ENCODE measurements at regions not wholly inside any gene's neighbourhood (a gene's known extent, or its start where the extent isn't known, plus 50 kb on each side); places are given as distances from the start of the nearest gene placed in this dataset.
A peak's percentile ranks its signal among the peaks of the same experiment; 100 is the strongest.

DNA sequence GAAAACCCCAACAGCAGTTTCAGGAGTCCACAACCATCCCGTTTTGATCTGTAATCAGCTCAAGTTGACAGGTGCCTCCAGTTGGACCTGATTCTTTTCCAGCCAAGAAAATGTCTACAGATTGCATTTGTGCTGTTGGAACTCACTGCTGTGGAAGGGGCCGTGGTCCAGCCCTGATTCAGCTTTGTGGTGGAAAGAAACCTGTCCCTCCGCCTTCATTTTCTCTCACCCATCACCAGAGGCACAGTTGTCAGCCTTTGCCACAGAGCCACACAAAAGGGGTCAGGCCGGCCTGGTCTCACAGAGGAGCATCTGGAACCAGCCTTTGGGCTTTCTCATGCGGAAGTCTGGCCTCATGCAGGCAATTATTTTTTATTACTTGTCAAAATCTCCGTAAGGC is 483.6 kb downstream of the GADD45G start:
- no peaks in the 10 kb centered on the region for H3K36me3 ChIP-seq (ENCODE audit: control insufficient read depth in 3 of 3, insufficient read depth in 3 of 3, low read length in 3 of 3)
- H3K9ac ChIP-seq (ENCODE audit: low read depth in 1 of 3, low read length in 3 of 3), result no peak overlapping the region
- H3K9me3 ChIP-seq (ENCODE audit: control insufficient read depth in 3 of 3, low read length in 3 of 3), result no peaks in the 10 kb centered on the region
- no peaks in the 10 kb centered on the region for H3K4me1 ChIP-seq (ENCODE audit: control insufficient read depth in 3 of 3, insufficient read depth in 3 of 3, low read length in 3 of 3)
- H3K4me3 ChIP-seq (ENCODE audit: low read length in 3 of 3), result no peak overlapping the region
- H3K27ac ChIP-seq (ENCODE audit: low read depth, low read length), result no peak overlapping the region
- H3K27me3 ChIP-seq (ENCODE audit: control insufficient read depth in 3 of 3, insufficient read depth in 3 of 3, low read length in 3 of 3), result no peaks in the 10 kb centered on the region

DNA sequence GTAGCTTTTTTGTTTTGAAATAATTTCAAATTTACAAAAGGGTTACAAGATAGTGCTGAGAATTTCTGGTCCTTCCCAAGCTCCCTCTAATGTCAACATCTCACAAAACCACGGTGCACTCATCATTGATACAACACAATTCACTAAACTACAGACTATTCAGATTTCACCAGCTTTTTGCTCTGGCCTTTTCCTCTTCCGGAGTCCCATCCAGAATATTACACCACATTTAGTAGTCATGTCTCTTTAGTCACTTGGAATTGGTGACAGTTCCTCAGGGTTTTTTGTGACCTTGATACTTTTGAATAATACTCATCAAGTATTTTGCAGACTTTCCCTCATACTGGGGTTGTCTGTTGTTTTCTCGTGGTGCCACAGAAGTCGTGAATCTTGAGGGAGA is 484.0 kb downstream of the GADD45G start:
- Histone ChIP-seq H3K27me3 (ENCODE audit: control insufficient read depth in 3 of 3, insufficient read depth in 3 of 3, low read length in 3 of 3) (no peaks in the 10 kb centered on the region), H3K27ac (ENCODE audit: low read depth, low read length) (no peak overlapping the region), H3K9ac (ENCODE audit: low read depth in 1 of 3, low read length in 3 of 3) (no peak overlapping the region), H3K36me3 (ENCODE audit: control insufficient read depth in 3 of 3, insufficient read depth in 3 of 3, low read length in 3 of 3) (no peaks in the 10 kb centered on the region), H3K4me1 (ENCODE audit: control insufficient read depth in 3 of 3, insufficient read depth in 3 of 3, low read length in 3 of 3) (no peaks in the 10 kb centered on the region), H3K4me3 (ENCODE audit: low read length in 3 of 3) (no peak overlapping the region), H3K9me3 (ENCODE audit: control insufficient read depth in 3 of 3, low read length in 3 of 3) (no peaks in the 10 kb centered on the region)

DNA sequence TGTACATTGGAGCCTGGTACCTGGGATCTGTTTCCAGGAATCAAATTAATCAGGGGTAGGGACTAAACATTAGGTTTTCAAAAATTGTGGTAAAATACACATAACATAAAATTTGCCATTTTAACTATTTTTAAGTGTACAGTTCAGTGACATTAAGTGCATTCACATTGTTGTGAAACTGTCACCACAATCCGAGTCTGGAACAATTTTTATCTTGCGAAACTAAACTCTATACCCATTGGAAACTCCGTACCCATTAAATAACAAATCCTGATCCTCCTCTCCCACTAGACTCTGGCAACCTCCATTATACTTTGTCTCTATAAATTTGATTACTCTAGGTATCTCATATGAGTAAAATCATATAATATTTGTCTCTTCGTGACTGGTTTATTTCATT is 486.2 kb downstream of the GADD45G start:
- no peak overlapping the region for H3K27ac ChIP-seq (ENCODE audit: low read depth, low read length)
- no peaks in the 10 kb centered on the region for H3K36me3 ChIP-seq (ENCODE audit: control insufficient read depth in 3 of 3, insufficient read depth in 3 of 3, low read length in 3 of 3)
- H3K4me3 ChIP-seq (ENCODE audit: low read length in 3 of 3), result no peak overlapping the region
- H3K4me1 ChIP-seq (ENCODE audit: control insufficient read depth in 3 of 3, insufficient read depth in 3 of 3, low read length in 3 of 3), result peaks cover 6 to 9% (median 7%) of the 10 kb centered on the region in 3 donors
- H3K9me3 ChIP-seq (ENCODE audit: control insufficient read depth in 3 of 3, low read length in 3 of 3), result no peaks in the 10 kb centered on the region
- H3K27me3 ChIP-seq (ENCODE audit: control insufficient read depth in 3 of 3, insufficient read depth in 3 of 3, low read length in 3 of 3), result no peaks in the 10 kb centered on the region
- no peak overlapping the region for H3K9ac ChIP-seq (ENCODE audit: low read depth in 1 of 3, low read length in 3 of 3)

DNA sequence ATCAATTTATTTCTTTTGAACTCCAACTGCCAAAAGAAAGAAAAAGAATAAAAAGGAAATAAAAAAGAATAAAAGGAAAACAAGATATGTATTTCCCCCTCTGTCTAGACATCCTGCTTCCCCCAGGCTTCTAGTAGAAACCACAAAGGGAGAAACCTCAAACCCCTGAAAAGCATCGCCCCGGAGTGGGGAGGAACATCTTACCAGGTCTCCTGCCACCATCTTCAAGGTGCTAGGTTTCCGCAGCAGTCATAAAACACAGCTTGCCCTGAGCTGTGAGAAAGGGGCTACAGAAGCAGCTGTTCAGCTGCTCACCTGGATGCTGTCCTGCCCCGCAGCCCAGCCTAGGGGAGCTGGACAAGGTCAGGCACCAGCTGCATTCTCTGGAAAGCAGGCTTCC is 487.7 kb downstream of the GADD45G start:
- Histone ChIP-seq H3K36me3 (ENCODE audit: control insufficient read depth in 3 of 3, insufficient read depth in 3 of 3, low read length in 3 of 3) (no peaks in the 10 kb centered on the region), H3K9ac (ENCODE audit: low read depth in 1 of 3, low read length in 3 of 3) (no peak overlapping the region), H3K9me3 (ENCODE audit: control insufficient read depth in 3 of 3, low read length in 3 of 3) (no peaks in the 10 kb centered on the region), H3K4me3 (ENCODE audit: low read length in 3 of 3) (no peak overlapping the region), H3K27me3 (ENCODE audit: control insufficient read depth in 3 of 3, insufficient read depth in 3 of 3, low read length in 3 of 3) (no peaks in the 10 kb centered on the region), H3K27ac (ENCODE audit: low read depth, low read length) (no peak overlapping the region), H3K4me1 (ENCODE audit: control insufficient read depth in 3 of 3, insufficient read depth in 3 of 3, low read length in 3 of 3) (peaks cover 13 to 24% (median 18%) of the 10 kb centered on the region in 3 donors)

DNA sequence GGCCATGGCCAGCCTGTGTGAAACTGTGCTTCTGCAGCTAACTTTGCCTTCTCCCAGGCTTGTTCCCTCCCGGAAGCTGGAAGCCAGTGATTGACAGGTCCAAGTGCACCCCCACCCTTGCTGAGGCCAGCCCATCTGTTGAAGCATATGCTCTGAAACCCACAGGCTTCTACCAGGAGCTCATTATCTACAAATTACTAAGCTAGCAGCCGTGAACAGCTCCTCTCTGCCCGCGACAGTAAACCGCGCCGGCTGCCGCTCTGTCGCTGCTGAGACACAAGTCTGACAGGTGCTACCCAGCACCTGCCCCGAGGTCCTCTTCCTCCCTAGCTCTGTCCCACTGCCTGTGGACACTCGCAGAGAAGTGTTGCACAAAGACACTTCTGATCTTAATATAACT is 490.9 kb downstream of the GADD45G start:
- H3K4me1 ChIP-seq (ENCODE audit: control insufficient read depth in 3 of 3, insufficient read depth in 3 of 3, low read length in 3 of 3), result peaks cover 13 to 46% (median 26%) of the 10 kb centered on the region in 3 donors
- peak overlapping the region in 1 of 3 donors; percentile 5 for H3K4me3 ChIP-seq (ENCODE audit: low read length in 3 of 3)
- H3K9ac ChIP-seq (ENCODE audit: low read depth in 1 of 3, low read length in 3 of 3), result peak overlapping the region in 2 of 3 donors; percentile 16 to 60
- H3K9me3 ChIP-seq (ENCODE audit: control insufficient read depth in 3 of 3, low read length in 3 of 3), result no peaks in the 10 kb centered on the region
- peak overlapping the region; percentile 27 for H3K27ac ChIP-seq (ENCODE audit: low read depth, low read length)
- no peaks in the 10 kb centered on the region for H3K27me3 ChIP-seq (ENCODE audit: control insufficient read depth in 3 of 3, insufficient read depth in 3 of 3, low read length in 3 of 3)
- H3K36me3 ChIP-seq (ENCODE audit: control insufficient read depth in 3 of 3, insufficient read depth in 3 of 3, low read length in 3 of 3), result no peaks in the 10 kb centered on the region

DNA sequence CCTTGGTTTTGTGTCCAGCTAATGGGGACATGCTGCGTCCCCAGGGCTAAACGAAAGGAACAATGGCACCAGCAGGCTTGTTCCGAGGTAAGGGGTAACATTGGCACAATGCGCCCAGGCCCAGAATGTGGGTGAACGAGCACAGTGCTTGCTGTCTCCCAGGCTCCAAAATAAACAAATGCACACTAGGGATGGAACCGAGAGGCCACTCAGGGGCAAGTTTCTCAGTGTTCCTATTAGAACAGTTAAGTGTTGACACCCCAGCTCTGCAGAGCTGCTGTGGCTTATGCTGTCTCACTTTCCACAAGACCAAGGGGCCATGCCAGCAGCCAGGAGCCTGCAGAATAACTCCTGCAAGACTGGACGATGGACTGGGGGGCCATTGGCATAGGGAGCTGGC is 492.4 kb downstream of the GADD45G start:
- no peaks in the 10 kb centered on the region for H3K36me3 ChIP-seq (ENCODE audit: control insufficient read depth in 3 of 3, insufficient read depth in 3 of 3, low read length in 3 of 3)
- H3K9me3 ChIP-seq (ENCODE audit: control insufficient read depth in 3 of 3, low read length in 3 of 3), result no peaks in the 10 kb centered on the region
- peaks cover 13 to 48% (median 26%) of the 10 kb centered on the region in 3 donors for H3K4me1 ChIP-seq (ENCODE audit: control insufficient read depth in 3 of 3, insufficient read depth in 3 of 3, low read length in 3 of 3)
- H3K27me3 ChIP-seq (ENCODE audit: control insufficient read depth in 3 of 3, insufficient read depth in 3 of 3, low read length in 3 of 3), result no peaks in the 10 kb centered on the region
- no peak overlapping the region for H3K4me3 ChIP-seq (ENCODE audit: low read length in 3 of 3)
- no peak overlapping the region for H3K27ac ChIP-seq (ENCODE audit: low read depth, low read length)
- no peak overlapping the region for H3K9ac ChIP-seq (ENCODE audit: low read depth in 1 of 3, low read length in 3 of 3)

DNA sequence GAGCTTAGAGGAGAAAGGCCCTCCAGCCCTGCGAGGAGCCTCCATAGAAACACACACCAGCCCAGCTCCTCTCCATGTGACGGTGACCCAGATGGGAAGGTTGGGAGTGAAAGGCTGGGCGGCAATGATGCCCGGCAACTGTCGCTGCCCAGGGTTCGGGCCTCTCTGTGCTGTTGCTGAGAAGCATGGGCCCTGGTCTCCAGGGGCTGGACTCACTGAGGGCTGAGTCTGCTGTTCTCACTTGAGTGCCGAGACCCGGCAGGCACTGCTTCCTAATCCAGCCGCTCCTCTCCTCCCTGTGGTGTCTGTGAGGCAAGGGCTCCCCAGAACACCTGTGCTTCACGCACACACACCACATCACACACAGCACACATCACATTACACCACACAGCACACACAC is 493.6 kb downstream of the GADD45G start:
- Histone ChIP-seq H3K9me3 (ENCODE audit: control insufficient read depth in 3 of 3, low read length in 3 of 3) (no peaks in the 10 kb centered on the region), H3K36me3 (ENCODE audit: control insufficient read depth in 3 of 3, insufficient read depth in 3 of 3, low read length in 3 of 3) (no peaks in the 10 kb centered on the region), H3K27ac (ENCODE audit: low read depth, low read length) (no peak overlapping the region), H3K27me3 (ENCODE audit: control insufficient read depth in 3 of 3, insufficient read depth in 3 of 3, low read length in 3 of 3) (no peaks in the 10 kb centered on the region), H3K4me3 (ENCODE audit: low read length in 3 of 3) (no peak overlapping the region), H3K9ac (ENCODE audit: low read depth in 1 of 3, low read length in 3 of 3) (no peak overlapping the region), H3K4me1 (ENCODE audit: control insufficient read depth in 3 of 3, insufficient read depth in 3 of 3, low read length in 3 of 3) (peaks cover 13 to 51% (median 26%) of the 10 kb centered on the region in 3 donors)

DNA sequence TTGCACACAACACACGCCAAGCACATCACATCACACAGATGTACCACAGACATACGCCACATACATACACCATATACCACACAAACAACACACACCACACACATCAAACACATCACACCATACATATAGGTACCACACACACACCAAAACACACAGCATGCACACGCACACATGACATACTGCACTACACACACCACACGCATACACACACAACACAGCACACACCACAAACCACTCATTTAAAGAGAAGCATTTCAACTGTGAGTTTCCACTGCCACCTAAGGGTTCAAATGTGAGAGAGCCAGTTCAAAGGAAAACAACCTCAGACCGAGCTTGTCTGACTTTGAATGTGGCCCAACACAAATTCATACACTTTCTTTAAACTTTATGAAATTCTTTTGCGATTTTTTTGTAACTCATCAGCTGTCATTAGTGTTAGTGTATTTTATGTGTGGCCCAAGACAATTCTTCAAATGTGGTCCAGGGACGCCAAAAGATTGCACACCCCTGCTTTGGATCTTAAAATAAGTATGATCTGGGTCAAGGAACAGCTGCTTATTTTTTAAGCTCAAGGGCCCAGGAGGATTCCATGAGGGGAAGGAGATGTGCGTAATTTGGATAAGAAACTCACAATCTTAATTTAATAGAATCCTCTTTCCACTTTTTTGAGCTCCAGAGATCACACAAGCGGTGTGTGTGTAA is 494.6 kb downstream of the GADD45G start:
- H3K9ac ChIP-seq (ENCODE audit: low read depth in 1 of 3, low read length in 3 of 3), result no peak overlapping the region
- no peaks in the 10 kb centered on the region for H3K36me3 ChIP-seq (ENCODE audit: control insufficient read depth in 3 of 3, insufficient read depth in 3 of 3, low read length in 3 of 3)
- no peak overlapping the region for H3K27ac ChIP-seq (ENCODE audit: low read depth, low read length)
- no peaks in the 10 kb centered on the region for H3K9me3 ChIP-seq (ENCODE audit: control insufficient read depth in 3 of 3, low read length in 3 of 3)
- no peak overlapping the region for H3K4me3 ChIP-seq (ENCODE audit: low read length in 3 of 3)
- peaks cover 13 to 51% (median 26%) of the 10 kb centered on the region in 3 donors for H3K4me1 ChIP-seq (ENCODE audit: control insufficient read depth in 3 of 3, insufficient read depth in 3 of 3, low read length in 3 of 3)
- H3K27me3 ChIP-seq (ENCODE audit: control insufficient read depth in 3 of 3, insufficient read depth in 3 of 3, low read length in 3 of 3), result no peaks in the 10 kb centered on the region

DNA sequence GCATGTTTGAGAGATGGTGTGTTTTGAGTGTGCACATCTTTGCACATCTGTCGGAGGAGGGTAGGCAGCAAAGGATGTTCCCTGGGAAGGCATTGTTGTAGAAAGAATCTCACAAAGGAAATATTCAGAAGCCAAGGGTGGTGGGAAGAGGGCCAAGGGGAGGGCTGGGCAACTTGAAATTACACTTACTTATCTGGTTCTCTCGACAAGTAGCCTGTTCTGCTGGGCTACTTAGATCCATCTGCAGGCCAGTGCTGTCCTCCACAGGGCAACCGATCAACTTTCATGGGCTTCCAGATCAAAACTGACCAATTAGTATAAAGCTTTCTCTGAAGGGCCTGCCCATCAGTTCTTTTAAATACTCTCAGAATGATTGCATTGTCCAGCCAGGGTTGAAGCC is 495.2 kb downstream of the GADD45G start:
- Histone ChIP-seq H3K36me3 (ENCODE audit: control insufficient read depth in 3 of 3, insufficient read depth in 3 of 3, low read length in 3 of 3) (no peaks in the 10 kb centered on the region), H3K4me1 (ENCODE audit: control insufficient read depth in 3 of 3, insufficient read depth in 3 of 3, low read length in 3 of 3) (peaks cover 13 to 53% (median 26%) of the 10 kb centered on the region in 3 donors), H3K27me3 (ENCODE audit: control insufficient read depth in 3 of 3, insufficient read depth in 3 of 3, low read length in 3 of 3) (no peaks in the 10 kb centered on the region), H3K27ac (ENCODE audit: low read depth, low read length) (no peak overlapping the region), H3K9me3 (ENCODE audit: control insufficient read depth in 3 of 3, low read length in 3 of 3) (no peaks in the 10 kb centered on the region), H3K9ac (ENCODE audit: low read depth in 1 of 3, low read length in 3 of 3) (no peak overlapping the region), H3K4me3 (ENCODE audit: low read length in 3 of 3) (no peak overlapping the region)

DNA sequence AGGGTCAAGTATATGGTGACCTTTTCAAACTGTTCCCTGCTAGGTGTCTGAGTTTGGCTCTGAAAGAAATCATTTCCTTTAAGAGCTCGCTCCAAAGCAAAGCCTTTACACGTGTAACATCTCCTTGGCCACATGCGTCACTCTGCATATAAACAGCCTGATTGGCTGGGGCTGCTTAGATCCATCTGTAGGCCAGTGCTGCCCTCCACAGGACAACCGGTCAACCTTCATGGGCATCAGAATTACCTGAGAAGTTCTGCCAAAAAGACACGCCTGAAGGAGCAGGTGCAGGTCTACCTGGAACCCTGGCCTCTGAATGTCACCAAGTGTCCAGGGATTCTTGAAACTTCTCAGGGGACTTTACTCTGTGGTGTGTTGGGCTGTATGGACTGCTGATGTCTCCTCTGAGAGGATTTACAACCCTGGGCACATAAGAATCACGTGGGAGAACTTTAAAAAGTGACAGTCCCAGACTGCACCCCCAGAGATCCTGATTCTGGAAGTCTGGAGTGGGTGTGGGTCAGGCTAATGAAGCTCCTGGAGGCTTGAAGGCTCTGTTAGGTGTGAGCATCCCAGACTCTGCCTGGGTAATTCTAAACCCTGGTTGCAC is 497.6 kb downstream of the GADD45G start:
- Histone ChIP-seq H3K9me3 (ENCODE audit: control insufficient read depth in 3 of 3, low read length in 3 of 3) (no peaks in the 10 kb centered on the region), H3K4me3 (ENCODE audit: low read length in 3 of 3) (no peak overlapping the region), H3K9ac (ENCODE audit: low read depth in 1 of 3, low read length in 3 of 3) (no peak overlapping the region), H3K4me1 (ENCODE audit: control insufficient read depth in 3 of 3, insufficient read depth in 3 of 3, low read length in 3 of 3) (peaks cover 15 to 46% (median 27%) of the 10 kb centered on the region in 3 donors), H3K27ac (ENCODE audit: low read depth, low read length) (no peak overlapping the region), H3K36me3 (ENCODE audit: control insufficient read depth in 3 of 3, insufficient read depth in 3 of 3, low read length in 3 of 3) (no peaks in the 10 kb centered on the region), H3K27me3 (ENCODE audit: control insufficient read depth in 3 of 3, insufficient read depth in 3 of 3, low read length in 3 of 3) (no peaks in the 10 kb centered on the region)

Measured in skeletal muscle tissue (tissue), 3 donors.